ENCODE measurements at regions not wholly inside any gene's neighbourhood (a gene's known extent, or its start where the extent isn't known, plus 50 kb on each side); places are given as distances from the start of the nearest gene placed in this dataset.

- no peaks in the 10 kb centered on the region for H4K20me1 ChIP-seq (ENCODE audit: insufficient read depth)
- TF ChIP-seq CHD2 (IDR thresholded peaks at IDR 0.05; ENCODE audit: low read length, partially characterized antibody): no peak
- no peak overlapping the region for H3K4me2 ChIP-seq
- CTCF ChIA-PET: no interaction called here
- no peak for DNase-seq
- no peaks in the 10 kb centered on the region for H3K27me3 ChIP-seq (ENCODE audit: insufficient read depth)
- POLR2A ChIA-PET: no interaction called here
- no peak overlapping the region for H3K9ac ChIP-seq
- 61% methylated on average over 5 of the region's 5 CpGs for WGBS (ENCODE audit: low lambda C conversion rate)
- H3K4me3 ChIP-seq (ENCODE audit: low read depth in 2 of 2, low read length in 1 of 2): no peak overlapping the region
- no peak overlapping the region for H2AFZ ChIP-seq (ENCODE audit: low read depth)
- peaks cover 27% of the 10 kb centered on the region for H3F3A ChIP-seq (replicated peaks; ENCODE audit: insufficient read depth)
- H3K4me1 ChIP-seq (ENCODE audit: control insufficient read depth in 1 of 2, insufficient read depth in 2 of 2, low read depth in 1 of 2, low read length in 1 of 2): peaks cover 6 to 12% of the 10 kb centered on the region in 2 experiments; a peak in 3 of 4 replicates
- H3K79me2 ChIP-seq (ENCODE audit: insufficient read depth): no peaks in the 10 kb centered on the region
- no peak overlapping the region for H3K27ac ChIP-seq (ENCODE audit: low read depth in 2 of 2, low read length in 1 of 2)
- no peaks in the 10 kb centered on the region for H3K9me2 ChIP-seq
- H3K9me3 ChIP-seq: no peaks in the 10 kb centered on the region
- no peaks in the 10 kb centered on the region for H3K36me3 ChIP-seq (replicated peaks in 1 of 2; ENCODE audit: control insufficient read depth in 1 of 2, insufficient read depth in 2 of 2, low read length in 1 of 2)
These were observed 308.5 kb upstream of the KLF12 start for GRCh38 chr13:74442751-74443150.

- no peak overlapping the region for H3K4me2 ChIP-seq
These were observed 304.7 kb upstream of the KLF12 start for GRCh38 chr13:74438901-74439300.

More at GRCh38 chr13:74438901-74439300, 304.7 kb upstream of the KLF12 start:
- DNase-seq: no peak
- no peaks in the 10 kb centered on the region for H3K9me2 ChIP-seq
- no peak overlapping the region for H3K9ac ChIP-seq
- no peak overlapping the region for H2AFZ ChIP-seq (ENCODE audit: low read depth)
- no peak overlapping the region for H3K4me3 ChIP-seq (ENCODE audit: low read depth in 2 of 2, low read length in 1 of 2)
- no peaks in the 10 kb centered on the region for H3K27me3 ChIP-seq (ENCODE audit: insufficient read depth)
- peaks cover 1% of the 10 kb centered on the region in 2 experiments; a peak in 3 of 4 replicates for H3K4me1 ChIP-seq (ENCODE audit: control insufficient read depth in 1 of 2, insufficient read depth in 2 of 2, low read depth in 1 of 2, low read length in 1 of 2)
- H3K79me2 ChIP-seq (ENCODE audit: insufficient read depth): no peaks in the 10 kb centered on the region
- WGBS (ENCODE audit: low lambda C conversion rate): 57% methylated on average over 3 of the region's 3 CpGs
- POLR2A ChIA-PET: no interaction called here
- TF ChIP-seq SIN3A (IDR thresholded peaks at IDR 0.05; ENCODE audit: borderline replicate concordance, low read depth, low read length): no peak
- TF ChIP-seq RXRA (IDR thresholded peaks at IDR 0.05; ENCODE audit: borderline replicate concordance, low read depth): no peak
- no peak for TF ChIP-seq USF2 (IDR thresholded peaks at IDR 0.05; ENCODE audit: borderline replicate concordance, low read depth, low read length)
- no peak for TF ChIP-seq ELF1 (IDR thresholded peaks at IDR 0.05)
- no peak for TF ChIP-seq PBX3 (IDR thresholded peaks at IDR 0.05)
- no peak for TF ChIP-seq NFIC (IDR thresholded peaks at IDR 0.05; ENCODE audit: borderline replicate concordance)
- TF ChIP-seq IRF3 (IDR thresholded peaks at IDR 0.05; ENCODE audit: low read depth, low read length): no peak
- no peak for TF ChIP-seq USF1 (IDR thresholded peaks at IDR 0.05; ENCODE audit: borderline replicate concordance, low read depth)
- no peak for TF ChIP-seq NRF1 (IDR thresholded peaks at IDR 0.05; ENCODE audit: low read depth, low read length)
- TF ChIP-seq TCF12 (IDR thresholded peaks at IDR 0.05): no peak
- no peak for TF ChIP-seq YY1 (IDR thresholded peaks at IDR 0.05; ENCODE audit: low read depth)
- TF ChIP-seq CTCF (IDR thresholded peaks at IDR 0.05): no peak
- no peak for TF ChIP-seq SMC3 (IDR thresholded peaks at IDR 0.05; ENCODE audit: low read depth, low read length)
- no peak for TF ChIP-seq FOXM1 (IDR thresholded peaks at IDR 0.05; ENCODE audit: low read depth)
- no peaks in the 10 kb centered on the region for H3K36me3 ChIP-seq (replicated peaks in 1 of 2; ENCODE audit: control insufficient read depth in 1 of 2, insufficient read depth in 2 of 2, low read length in 1 of 2)
- peaks cover 8% of the 10 kb centered on the region for H3F3A ChIP-seq (replicated peaks; ENCODE audit: insufficient read depth)
- CTCF ChIA-PET: no interaction called here
- no peak overlapping the region for H3K27ac ChIP-seq (ENCODE audit: low read depth in 2 of 2, low read length in 1 of 2)
- H3K9me3 ChIP-seq: no peaks in the 10 kb centered on the region
- H4K20me1 ChIP-seq (ENCODE audit: insufficient read depth): no peaks in the 10 kb centered on the region
